ENCODE measurements at regions not wholly inside any gene's neighbourhood (a gene's known extent, or its start where the extent isn't known, plus 50 kb on each side); places are given as distances from the start of the nearest gene placed in this dataset.
A peak's percentile ranks its signal among the peaks of the same experiment; 100 is the strongest.
"Not testable (repeated sequence)": the region's sequence is repeated elsewhere in the genome, so short reads cannot be mapped to it uniquely, and the experiment has no call there.

- no peak for ATAC-seq (ENCODE audit: low read depth in 2 of 2)
Observed at GRCh38 chr16:25596194-25596593, 95.6 kb upstream of the HS3ST4 start.

GRCh38 chr16:25593260-25593659 is 98.5 kb upstream of the HS3ST4 start:
- Mint-ChIP-seq H3K27ac (no peak overlapping the region), H3K4me3 (no peak overlapping the region), H3K4me1 (no peaks in the 10 kb centered on the region), H3K36me3 (no peaks in the 10 kb centered on the region), H3K9me3 (peaks cover 0 to 6% (median 0%) of the 10 kb centered on the region in 7 donors), H3K27me3 (peaks cover 0 to 10% (median 0%) of the 10 kb centered on the region in 3 donors)
- ATAC-seq (ENCODE audit: low read depth in 2 of 2) (no peak), DNase-seq (no peak)

More at GRCh38 chr16:25596194-25596593, 95.6 kb upstream of the HS3ST4 start:
- Mint-ChIP-seq H3K27me3 (peaks cover 0 to under 1% (median 0%) of the 10 kb centered on the region in 3 donors), H3K4me3 (no peak overlapping the region), H3K27ac (no peak overlapping the region), H3K36me3 (no peaks in the 10 kb centered on the region), H3K4me1 (no peaks in the 10 kb centered on the region), H3K9me3 (peaks cover 0 to 11% (median 4%) of the 10 kb centered on the region in 7 donors)
- no peak for DNase-seq

GRCh38 chr16:25587783-25588182 is 104.0 kb upstream of the HS3ST4 start:
- H3K9me3 Mint-ChIP-seq: peaks cover 0 to 20% (median 0%) of the 10 kb centered on the region in 7 donors
- DNase-seq: no peak
- H3K36me3 Mint-ChIP-seq: no peaks in the 10 kb centered on the region
- no peak overlapping the region for H3K27ac Mint-ChIP-seq
- peaks cover 0 to 15% (median 0%) of the 10 kb centered on the region in 3 donors for H3K27me3 Mint-ChIP-seq
- H3K4me3 Mint-ChIP-seq: no peak overlapping the region
- ATAC-seq (ENCODE audit: low read depth in 2 of 2): no peak
- no peaks in the 10 kb centered on the region for H3K4me1 Mint-ChIP-seq

- no peaks in the 10 kb centered on the region for H3K4me1 Mint-ChIP-seq
Observed at GRCh38 chr16:25586826-25587225, 104.9 kb upstream of the HS3ST4 start.

GRCh38 chr16:25585526-25585925 is 106.2 kb upstream of the HS3ST4 start:
- no peak for ATAC-seq (ENCODE audit: low read depth in 2 of 2)
- peaks cover 0 to 10% (median 0%) of the 10 kb centered on the region in 3 donors for H3K27me3 Mint-ChIP-seq

More at GRCh38 chr16:25586826-25587225, 104.9 kb upstream of the HS3ST4 start:
- Mint-ChIP-seq H3K27me3 (peaks cover 0 to 15% (median 0%) of the 10 kb centered on the region in 3 donors), H3K9me3 (peaks cover 0 to 23% (median 0%) of the 10 kb centered on the region in 7 donors), H3K36me3 (no peaks in the 10 kb centered on the region), H3K4me3 (no peak overlapping the region), H3K27ac (no peak overlapping the region)
- no peak for DNase-seq
- ATAC-seq (ENCODE audit: low read depth in 2 of 2): no peak

GRCh38 chr16:25580041-25580440 is 111.7 kb upstream of the HS3ST4 start:
- H3K9me3 Mint-ChIP-seq: peaks cover 0 to 13% (median 0%) of the 10 kb centered on the region in 7 donors
- no peaks in the 10 kb centered on the region for H3K4me1 Mint-ChIP-seq
- H3K4me3 Mint-ChIP-seq: no peak overlapping the region
- DNase-seq (no peak), ATAC-seq (ENCODE audit: low read depth in 2 of 2) (no peak)
- no peaks in the 10 kb centered on the region for H3K36me3 Mint-ChIP-seq
- H3K27me3 Mint-ChIP-seq: peaks cover 0 to 13% (median 6%) of the 10 kb centered on the region in 3 donors
- no peak overlapping the region for H3K27ac Mint-ChIP-seq

More at GRCh38 chr16:25585526-25585925, 106.2 kb upstream of the HS3ST4 start:
- Mint-ChIP-seq H3K36me3 (no peaks in the 10 kb centered on the region), H3K4me1 (no peaks in the 10 kb centered on the region), H3K9me3 (peaks cover 0 to 23% (median 0%) of the 10 kb centered on the region in 7 donors), H3K4me3 (no peak overlapping the region), H3K27ac (no peak overlapping the region)
- DNase-seq: no peak

GRCh38 chr16:25575363-25575762 is 116.4 kb upstream of the HS3ST4 start:
- ATAC-seq (ENCODE audit: low read depth in 2 of 2) (no peak), DNase-seq (no peak)
- Mint-ChIP-seq H3K4me1 (no peaks in the 10 kb centered on the region), H3K36me3 (no peaks in the 10 kb centered on the region), H3K9me3 (peaks cover 0 to 4% (median 0%) of the 10 kb centered on the region in 7 donors), H3K27ac (no peak overlapping the region), H3K27me3 (peaks cover 0 to 12% (median 6%) of the 10 kb centered on the region in 3 donors), H3K4me3 (no peak overlapping the region)

- ATAC-seq (ENCODE audit: low read depth in 2 of 2): no peak
- peaks cover 4 to 8% (median 4%) of the 10 kb centered on the region in 3 donors for H3K27me3 Mint-ChIP-seq
- H3K27ac Mint-ChIP-seq: no peak overlapping the region
- H3K4me1 Mint-ChIP-seq: no peaks in the 10 kb centered on the region
- no peak for DNase-seq
- H3K4me3 Mint-ChIP-seq: no peak overlapping the region
- peaks cover 0 to 6% of the 10 kb centered on the region in 2 donors for H3K36me3 Mint-ChIP-seq
- peaks cover 0 to 8% (median 4%) of the 10 kb centered on the region in 7 donors for H3K9me3 Mint-ChIP-seq
Observed at GRCh38 chr16:25571712-25572111, 120.0 kb upstream of the HS3ST4 start.

- DNase-seq: no peak
Observed at GRCh38 chr16:25570131-25570530, 121.6 kb upstream of the HS3ST4 start.

GRCh38 chr16:25568991-25569390 is 122.8 kb upstream of the HS3ST4 start:
- H3K27ac Mint-ChIP-seq: no peak overlapping the region
- peaks cover 0 to 12% (median 2%) of the 10 kb centered on the region in 7 donors for H3K9me3 Mint-ChIP-seq
- no peak for DNase-seq
- no peaks in the 10 kb centered on the region for H3K4me1 Mint-ChIP-seq
- peaks cover 0 to 6% of the 10 kb centered on the region in 2 donors for H3K36me3 Mint-ChIP-seq
- H3K27me3 Mint-ChIP-seq: peaks cover 4 to 8% (median 4%) of the 10 kb centered on the region in 3 donors
- ATAC-seq (ENCODE audit: low read depth in 2 of 2): no peak
- no peak overlapping the region for H3K4me3 Mint-ChIP-seq

More at GRCh38 chr16:25570131-25570530, 121.6 kb upstream of the HS3ST4 start:
- Mint-ChIP-seq H3K27ac (no peak overlapping the region), H3K27me3 (peaks cover 4 to 8% (median 4%) of the 10 kb centered on the region in 3 donors), H3K9me3 (peaks cover 0 to 8% (median 2%) of the 10 kb centered on the region in 7 donors), H3K4me3 (no peak overlapping the region), H3K36me3 (peaks cover 0 to 6% of the 10 kb centered on the region in 2 donors), H3K4me1 (no peaks in the 10 kb centered on the region)
- no peak for ATAC-seq (ENCODE audit: low read depth in 2 of 2)

- H3K27ac Mint-ChIP-seq: no peak overlapping the region
- H3K27me3 Mint-ChIP-seq: peaks cover 0 to 8% (median 4%) of the 10 kb centered on the region in 3 donors
- ATAC-seq (ENCODE audit: low read depth in 2 of 2) (no peak), DNase-seq (no peak)
- H3K9me3 Mint-ChIP-seq: peaks cover 0 to 23% (median 8%) of the 10 kb centered on the region in 7 donors
- H3K4me1 Mint-ChIP-seq: no peaks in the 10 kb centered on the region
- no peak overlapping the region for H3K4me3 Mint-ChIP-seq
- peaks cover 0 to 12% of the 10 kb centered on the region in 2 donors for H3K36me3 Mint-ChIP-seq
Observed at GRCh38 chr16:25566183-25566582, 125.6 kb upstream of the HS3ST4 start.

- no peak overlapping the region for H3K4me3 Mint-ChIP-seq
- peaks cover 0 to 7% of the 10 kb centered on the region in 2 donors for H3K36me3 Mint-ChIP-seq
- no peaks in the 10 kb centered on the region for H3K4me1 Mint-ChIP-seq
- ATAC-seq (ENCODE audit: low read depth in 2 of 2) (no peak), DNase-seq (no peak)
- H3K27ac Mint-ChIP-seq: peak overlapping the region in 1 of 6 donors; percentile 35
- peaks cover 14 to 30% (median 19%) of the 10 kb centered on the region in 7 donors for H3K9me3 Mint-ChIP-seq
- no peaks in the 10 kb centered on the region for H3K27me3 Mint-ChIP-seq
Observed at GRCh38 chr16:25563700-25564099, 128.1 kb upstream of the HS3ST4 start.

- not testable (repeated sequence) for DNase-seq; H3K36me3 Mint-ChIP-seq; H3K27me3 Mint-ChIP-seq; H3K4me1 Mint-ChIP-seq; H3K27ac Mint-ChIP-seq; ATAC-seq (ENCODE audit: low read depth in 2 of 2); H3K4me3 Mint-ChIP-seq
- H3K9me3 Mint-ChIP-seq: peaks cover 14 to 36% (median 20%) of the 10 kb centered on the region in 7 donors
Observed at GRCh38 chr16:25561723-25562122, 130.0 kb upstream of the HS3ST4 start.

- H3K9me3 Mint-ChIP-seq: peaks cover 10 to 47% (median 21%) of the 10 kb centered on the region in 7 donors
Observed at GRCh38 chr16:25556968-25557312, 134.8 kb upstream of the HS3ST4 start.

More at GRCh38 chr16:25556968-25557312, 134.8 kb upstream of the HS3ST4 start:
- not testable (repeated sequence) for ATAC-seq (ENCODE audit: low read depth in 2 of 2); H3K27me3 Mint-ChIP-seq; H3K4me3 Mint-ChIP-seq; H3K27ac Mint-ChIP-seq; H3K4me1 Mint-ChIP-seq; DNase-seq; H3K36me3 Mint-ChIP-seq
